ENCODE measurements at regions not wholly inside any gene's neighbourhood (a gene's known extent, or its start where the extent isn't known, plus 50 kb on each side); places are given as distances from the start of the nearest gene placed in this dataset.

- no peak overlapping the region for H3K4me3 ChIP-seq (ENCODE audit: low read length)
- DNase-seq (ENCODE audit: low read depth, low spot score), result no peak
These were observed 405.2 kb upstream of the NPVF start for GRCh38 chr7:25633426-25634036.

DNA sequence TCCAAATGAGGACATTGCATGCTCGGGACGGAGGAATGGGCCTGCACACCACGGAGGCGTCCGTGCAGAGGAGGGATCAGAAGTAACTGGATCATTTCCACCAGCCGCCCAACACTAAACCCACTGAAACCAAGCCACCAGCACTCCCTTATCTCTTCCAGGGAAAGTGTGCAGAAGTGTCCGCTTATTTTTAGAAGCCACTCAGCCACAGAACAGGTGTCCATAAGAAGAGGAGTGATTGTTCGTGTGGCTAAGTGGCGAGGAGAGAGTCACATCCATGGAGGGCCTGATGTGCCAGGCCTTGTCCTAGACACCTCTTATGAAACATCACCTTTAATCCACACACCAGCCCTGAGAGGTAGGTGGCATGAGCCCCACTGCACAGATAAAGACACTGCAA, 407.9 kb upstream of the NPVF start:
- no peak for DNase-seq (ENCODE audit: low read depth, low spot score)
- no peak overlapping the region for H3K4me3 ChIP-seq (ENCODE audit: low read length)

DNA sequence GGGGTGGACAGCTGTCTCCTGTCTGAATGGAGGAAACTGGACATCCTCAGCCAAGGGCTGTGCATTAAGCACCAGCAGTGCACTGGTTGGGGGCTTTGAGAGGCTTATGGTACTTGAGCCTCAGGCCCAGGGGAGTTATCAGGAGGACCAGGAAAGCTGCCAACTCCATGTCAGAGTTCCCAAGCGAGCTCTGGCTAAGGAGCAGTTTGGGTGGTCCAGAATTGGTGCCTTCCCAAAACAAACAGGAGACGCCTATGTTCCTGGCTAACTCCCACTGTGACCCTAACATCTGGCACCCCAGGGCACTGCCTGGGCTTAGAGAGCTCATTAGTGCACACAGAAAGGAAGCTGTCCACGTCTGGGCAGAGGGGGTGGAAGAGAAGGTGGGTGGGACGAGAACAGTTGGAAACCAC, 408.6 kb upstream of the NPVF start:
- no peak overlapping the region for H3K4me3 ChIP-seq (ENCODE audit: low read length)
- DNase-seq (ENCODE audit: low read depth, low spot score), result no peak

GRCh38 chr7:25638068-25638467, 409.8 kb upstream of the NPVF start:
- DNase-seq (ENCODE audit: low read depth, low spot score), result no peak
- no peak overlapping the region for H3K4me3 ChIP-seq (ENCODE audit: low read length)

DNA sequence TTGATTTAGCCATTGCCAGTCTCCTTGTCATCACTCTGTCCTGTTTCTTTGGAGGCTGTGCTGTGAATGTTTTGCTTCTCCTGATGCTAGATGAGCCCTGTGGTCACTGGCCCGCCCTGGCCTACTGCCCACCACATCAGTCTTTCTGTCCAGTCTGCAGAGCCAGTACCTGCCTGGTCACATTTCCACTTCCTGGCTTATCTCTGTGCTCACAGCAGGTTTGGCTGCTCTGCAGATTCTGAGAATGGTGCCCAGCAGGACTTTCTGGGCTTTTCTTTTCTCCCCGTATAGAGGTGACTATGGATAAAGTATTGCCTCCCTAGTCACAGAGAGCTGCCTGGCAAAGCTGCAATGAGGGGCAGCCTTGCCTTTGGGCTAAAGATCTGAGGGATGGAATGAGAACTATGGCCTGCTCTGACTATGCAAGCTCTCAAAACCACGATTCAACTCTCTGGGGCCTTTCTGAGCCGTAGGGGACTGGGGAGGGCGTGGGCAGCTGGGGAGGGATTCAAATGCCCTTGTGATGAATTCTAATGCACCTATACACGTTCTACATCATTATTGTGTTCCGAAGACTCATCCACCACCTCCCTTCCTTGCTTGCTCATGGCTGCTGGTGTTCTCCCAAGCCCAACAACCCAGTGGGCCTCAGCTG, 410.4 kb upstream of the NPVF start:
- DNase-seq (ENCODE audit: low read depth, low spot score), result no peak

GRCh38 chr7:25642849-25643248, 414.6 kb upstream of the NPVF start:
- DNase-seq (ENCODE audit: low read depth, low spot score), result no peak
- no peak overlapping the region for H3K4me3 ChIP-seq (ENCODE audit: low read length)

More for the DNA sequence above, 410.4 kb upstream of the NPVF start:
- H3K4me3 ChIP-seq (ENCODE audit: low read length), result no peak overlapping the region

DNA sequence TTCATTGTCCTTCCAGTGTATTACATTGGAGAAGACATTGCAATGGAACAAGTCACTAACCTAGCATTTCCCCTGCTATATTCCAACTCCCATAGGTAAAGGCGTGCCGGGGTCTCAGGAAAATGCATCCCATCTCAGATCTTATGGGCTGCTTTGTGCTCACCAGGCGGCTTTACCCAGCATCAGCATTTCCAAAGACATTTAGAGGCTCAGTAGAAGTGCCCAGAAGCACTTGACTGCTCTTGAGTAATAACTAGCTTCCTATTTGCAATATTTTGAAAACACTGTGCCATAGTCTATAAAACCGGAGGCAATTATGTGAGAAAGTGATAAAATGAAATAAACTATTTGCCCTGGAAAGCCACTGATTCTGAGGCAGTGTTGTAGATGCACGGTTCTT, 415.0 kb upstream of the NPVF start:
- H3K4me3 ChIP-seq (ENCODE audit: low read length), result no peak overlapping the region
- DNase-seq (ENCODE audit: low read depth, low spot score), result no peak

GRCh38 chr7:25643770-25644394, 415.6 kb upstream of the NPVF start:
- H3K4me3 ChIP-seq (ENCODE audit: low read length), result no peak overlapping the region
- DNase-seq (ENCODE audit: low read depth, low spot score), result no peak

DNA sequence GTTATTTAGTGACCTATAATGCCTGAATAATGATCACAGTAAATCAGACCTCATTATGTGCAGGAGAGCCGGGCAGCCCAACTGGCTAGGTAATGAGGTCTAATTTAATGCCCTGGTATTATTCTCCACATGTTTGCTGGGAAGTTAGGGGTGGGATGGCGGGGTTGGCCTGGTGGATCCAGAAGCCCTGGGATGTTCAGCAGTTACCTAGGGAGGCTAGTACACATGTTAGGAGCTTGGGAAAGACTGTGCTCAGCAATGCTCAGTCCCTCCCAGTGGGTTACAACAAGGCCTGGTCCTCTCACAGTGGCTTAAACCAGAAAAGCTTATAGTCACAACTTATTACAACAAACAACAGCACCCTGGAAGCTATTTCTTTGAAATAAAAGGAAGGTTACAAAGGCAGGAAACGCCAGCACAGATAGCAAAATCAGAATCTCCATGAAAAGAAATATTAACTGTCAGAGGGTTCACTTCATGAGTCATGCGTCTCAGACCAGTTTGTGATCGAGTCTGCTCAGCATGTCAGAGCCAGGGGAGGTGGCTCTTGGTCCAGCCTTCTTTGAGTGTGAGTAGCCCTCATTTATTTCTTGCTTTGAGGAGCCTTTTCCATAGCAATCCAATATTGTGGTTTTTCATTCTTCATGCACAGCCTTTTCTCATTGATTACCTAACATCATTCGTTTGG, 418.6 kb upstream of the NPVF start:
- DNase-seq (ENCODE audit: low read depth, low spot score), result no peak
- H3K4me3 ChIP-seq (ENCODE audit: low read length), result no peak overlapping the region

DNA sequence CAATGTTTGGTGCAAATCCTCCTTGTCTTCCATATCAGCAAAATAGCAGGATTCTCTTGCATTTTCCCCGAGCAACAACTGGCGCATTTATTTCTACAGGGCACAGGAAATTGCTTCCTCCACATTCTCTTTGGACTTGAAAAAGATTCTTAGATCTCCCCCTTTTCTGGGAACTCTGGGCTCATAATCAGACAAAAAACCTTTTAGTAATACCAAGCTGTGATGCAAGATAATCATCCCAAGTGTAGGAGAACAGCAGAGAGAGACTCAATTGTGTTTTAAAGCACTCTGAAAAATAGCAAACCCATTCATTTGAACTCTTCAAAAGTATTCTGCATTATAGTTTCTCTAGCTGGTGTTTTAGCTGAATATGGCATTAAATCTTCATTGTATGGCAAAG, 419.6 kb upstream of the NPVF start:
- DNase-seq (ENCODE audit: low read depth, low spot score), result no peak
- no peak overlapping the region for H3K4me3 ChIP-seq (ENCODE audit: low read length)

- DNase-seq (ENCODE audit: low read depth, low spot score), result no peak
- no peak overlapping the region for H3K4me3 ChIP-seq (ENCODE audit: low read length)
These were observed 424.1 kb upstream of the NPVF start for GRCh38 chr7:25652366-25652765.

GRCh38 chr7:25653384-25653783, 425.1 kb upstream of the NPVF start:
- no peak overlapping the region for H3K4me3 ChIP-seq (ENCODE audit: low read length)
- no peak for DNase-seq (ENCODE audit: low read depth, low spot score)

- DNase-seq (ENCODE audit: low read depth, low spot score), result no peak
- no peak overlapping the region for H3K4me3 ChIP-seq (ENCODE audit: low read length)
These were observed 427.8 kb upstream of the NPVF start for GRCh38 chr7:25656071-25656470.

DNA sequence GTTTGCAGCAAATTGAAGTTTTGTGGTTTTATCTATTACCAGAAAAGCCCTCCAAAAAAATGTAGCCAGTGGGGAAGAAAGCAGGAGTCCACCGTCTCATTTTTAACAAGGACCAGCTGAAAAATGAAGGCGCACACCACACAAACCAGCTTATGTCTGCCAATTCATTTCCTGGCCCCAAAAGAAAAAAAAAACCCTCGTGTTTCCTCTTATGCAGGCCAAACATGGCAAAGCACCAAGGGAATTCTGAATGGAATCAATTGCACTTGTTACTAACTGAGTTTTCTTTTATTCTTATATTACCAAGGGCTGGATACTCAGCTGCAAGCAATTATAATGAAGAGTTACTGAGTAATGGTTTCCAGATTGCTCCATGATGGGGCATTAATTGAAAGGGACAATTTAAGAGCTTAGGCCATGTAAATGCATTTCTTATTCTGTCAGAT, 428.3 kb upstream of the NPVF start:
- H3K4me3 ChIP-seq (ENCODE audit: low read length), result no peak overlapping the region
- no peak for DNase-seq (ENCODE audit: low read depth, low spot score)

- no peak overlapping the region for H3K4me3 ChIP-seq (ENCODE audit: low read length)
- DNase-seq (ENCODE audit: low read depth, low spot score), result no peak
These were observed 430.1 kb upstream of the NPVF start for GRCh38 chr7:25658375-25658774.

- no peak overlapping the region for H3K4me3 ChIP-seq (ENCODE audit: low read length)
- DNase-seq (ENCODE audit: low read depth, low spot score), result no peak
These were observed 431.6 kb upstream of the NPVF start for GRCh38 chr7:25659841-25660240.

DNA sequence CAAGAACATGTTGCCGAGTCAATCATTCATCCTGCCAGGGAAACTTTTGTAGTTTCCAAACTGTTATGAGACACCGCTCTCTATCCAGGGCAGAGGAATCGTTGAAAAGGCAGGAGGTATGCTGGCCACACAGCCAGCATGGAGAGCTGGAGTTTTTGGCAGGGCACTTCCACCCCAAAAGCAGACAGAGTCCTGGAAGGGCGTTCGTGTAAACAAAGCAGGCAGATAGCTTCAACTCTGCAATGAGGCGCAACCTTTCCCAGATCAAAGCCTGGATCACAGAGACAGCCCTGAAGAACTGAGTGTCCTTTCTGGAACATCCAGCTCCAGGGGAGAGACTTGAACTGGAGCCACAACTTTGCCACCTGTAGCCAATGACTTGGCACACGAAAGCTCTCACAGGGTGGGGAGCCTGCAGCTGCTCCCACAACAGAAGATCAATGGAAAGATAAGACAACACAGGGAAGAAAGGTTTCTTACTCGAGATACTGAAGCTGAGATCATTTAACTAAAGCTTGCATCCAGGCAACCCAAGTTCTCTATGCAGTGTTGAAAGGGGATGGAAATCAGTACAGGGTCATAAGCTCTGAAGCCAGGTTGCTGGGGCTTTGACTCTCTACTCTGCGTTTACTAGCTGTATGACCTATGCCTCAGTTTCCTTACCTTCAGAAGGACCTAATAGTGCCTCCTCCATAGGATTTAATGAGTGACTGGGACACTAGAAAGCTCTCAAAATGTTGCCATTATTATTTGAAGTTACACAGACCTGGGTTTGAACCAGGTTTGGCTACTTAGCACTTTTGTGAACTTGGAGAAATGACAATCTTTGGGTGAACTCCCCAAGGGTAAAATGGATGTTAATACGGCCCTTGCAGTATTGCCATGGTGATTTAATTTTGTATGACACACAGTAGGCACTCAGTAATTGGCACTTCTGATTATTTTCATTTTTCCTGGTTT, 434.8 kb upstream of the NPVF start:
- DNase-seq (ENCODE audit: low read depth, low spot score), result no peak
- no peak overlapping the region for H3K4me3 ChIP-seq (ENCODE audit: low read length)

- H3K4me3 ChIP-seq (ENCODE audit: low read length), result no peak overlapping the region
- no peak for DNase-seq (ENCODE audit: low read depth, low spot score)
These were observed 435.6 kb upstream of the NPVF start for GRCh38 chr7:25663877-25664276.

DNA sequence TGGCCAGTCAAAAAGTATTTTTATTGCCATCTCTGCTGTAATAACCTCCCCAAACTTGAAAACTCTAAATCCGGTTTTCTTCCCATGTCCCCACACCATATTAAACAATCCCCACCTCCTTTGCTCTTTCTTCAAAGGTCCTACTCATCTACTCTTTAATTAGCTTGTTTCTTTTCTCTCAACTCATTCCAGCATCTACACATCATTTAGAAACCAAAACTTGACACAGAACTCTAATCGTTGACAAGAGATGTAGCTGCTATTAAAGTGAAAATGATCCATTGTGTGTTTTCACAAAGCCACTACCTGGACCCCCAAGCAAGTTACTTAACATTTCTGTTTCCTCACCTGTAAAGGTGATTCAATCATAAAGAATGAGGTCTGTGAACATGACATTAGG, 436.3 kb upstream of the NPVF start:
- no peak for DNase-seq (ENCODE audit: low read depth, low spot score)
- H3K4me3 ChIP-seq (ENCODE audit: low read length), result no peak overlapping the region
